CD4-positive, alpha-beta T cell (primary cell): ENCODE measurements at regions not wholly inside any gene's neighbourhood (a gene's known extent, or its start where the extent isn't known, plus 50 kb on each side); places are given as distances from the start of the nearest gene placed in this dataset.

ENCODE experiments used
- ATAC-seq: fragments of 200-7000 bp; cut with Tn5 transposase; one replicate; pipeline ENCODE4 v1.10.0; 2022; ENCODE audit warnings: mild to moderate bottlenecking; ENCODE audit not compliant: poor library complexity
- CTCF ChIA-PET: fragments of 350-600 bp; sonication (Branson Sonifier 250); formaldehyde crosslinking; loops from one replicate; lab custom pipeline; 2021; ENCODE audit warnings: antibody characterized with exemption, inconsistent platforms; lab: Charles Lee
- POLR2A ChIA-PET: fragments of 350-600 bp; sonication (Branson Sonifier 250); formaldehyde crosslinking; loops from one replicate; lab custom pipeline; 2021; ENCODE audit warnings: antibody characterized with exemption, inconsistent platforms; lab: Charles Lee
- DNase-seq, 14 experiments: peaks; one replicate each; pipeline ENCODE4 v3.0.0-alpha.2; 2013 to 2020; ENCODE audit warnings: mixed read lengths in 2 of 14
- H3K27ac ChIP-seq, 2 donors: one replicate each; pipeline versions ENCODE4 v1.5.1 to v1.7.0; 2013; ENCODE audit warnings: low read length in 2 of 2, low read depth in 1 of 2, mild to moderate bottlenecking in 1 of 2
- H3K27me3 ChIP-seq, 2 experiments: 1 replicate in 1 of 2; 2 replicates in 1 of 2; pipeline versions ENCODE4 v1.6.1 to v1.7.0; 2013; ENCODE audit warnings: low read length in 2 of 2, control low read depth in 1 of 2, mild to moderate bottlenecking in 1 of 2, moderate library complexity in 1 of 2; ENCODE audit not compliant: insufficient read depth in 2 of 2, control insufficient read depth in 1 of 2
- H3K36me3 ChIP-seq: one replicate; pipeline ENCODE4 v1.6.1; 2013; ENCODE audit warnings: low read length, control low read depth; ENCODE audit not compliant: insufficient read depth
- H3K4me1 ChIP-seq: one replicate; pipeline ENCODE4 v1.6.1; 2013; ENCODE audit warnings: low read length, control low read depth; ENCODE audit not compliant: insufficient read depth
- H3K4me3 ChIP-seq: one replicate; pipeline ENCODE4 v1.5.1; 2013; ENCODE audit warnings: mild to moderate bottlenecking, low read length, moderate library complexity
- H3K9me3 ChIP-seq, 2 experiments: 1 replicate in 1 of 2; 2 replicates in 1 of 2; pipeline versions ENCODE4 v1.6.1 to v1.7.0; 2013; ENCODE audit warnings: low read length in 2 of 2, mild to moderate bottlenecking in 2 of 2, control low read depth in 1 of 2, moderate library complexity in 1 of 2; ENCODE audit not compliant: control insufficient read depth in 1 of 2, insufficient read depth in 1 of 2
- H3K27ac Mint-ChIP-seq: one replicate; pipeline ENCODE4 v1.8.0; 2020; ENCODE audit warnings: mixed read lengths
- H3K27me3 Mint-ChIP-seq: one replicate; pipeline ENCODE4 v1.8.0; 2021; ENCODE audit warnings: mixed read lengths
- H3K36me3 Mint-ChIP-seq: one replicate; pipeline ENCODE4 v1.8.0; 2021; ENCODE audit warnings: low read depth, mixed read lengths
- H3K4me1 Mint-ChIP-seq: one replicate; pipeline ENCODE4 v1.8.0; 2021; ENCODE audit warnings: low read depth, mixed read lengths
- H3K4me3 Mint-ChIP-seq: one replicate; pipeline ENCODE4 v1.8.0; 2020; ENCODE audit warnings: mild to moderate bottlenecking, mixed read lengths
- H3K9me3 Mint-ChIP-seq: one replicate; pipeline ENCODE4 v1.8.0; 2020; ENCODE audit warnings: mixed read lengths
- intact Hi-C, 2 experiments: fragments of 100-400 bp; cut with DNase I in 1 of 2; cut with micrococcal nuclease in 1 of 2; formaldehyde crosslinking; loops; one replicate each; pipeline versions ENCODE4 v1.15.1 to v1.9.0; 2023 to 2025; cut with DNase I, micrococcal nuclease
- TF ChIP-seq, protein P1 (sequence below): fragments of 200-600 bp; IDR thresholded peaks from one replicate; pipeline ENCODE4 v1.8.0; 2022; ENCODE audit warnings: antibody characterized with exemption, mild to moderate bottlenecking

DNA sequence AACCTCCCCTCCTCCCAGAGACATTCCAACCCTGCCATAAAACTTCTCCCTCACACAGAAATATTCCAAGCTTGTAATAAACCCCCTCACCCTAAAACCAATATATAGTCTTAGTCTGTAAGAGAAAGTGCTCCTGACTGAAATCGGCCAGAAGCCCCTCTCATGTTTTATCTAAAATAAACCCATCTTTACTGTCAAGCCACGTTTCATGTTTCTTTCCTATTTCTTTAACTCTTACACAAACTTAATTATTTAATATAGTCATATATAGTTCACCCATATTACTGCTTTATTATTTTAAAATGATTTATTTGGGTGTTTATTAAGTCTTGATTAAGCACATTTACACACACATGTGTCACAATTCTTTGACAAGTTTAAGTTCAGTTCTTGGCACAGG, 191.3 kb upstream of the AADAT start:
- Mint-ChIP-seq H3K4me3 (no peak overlapping the region), H3K27ac (no peak overlapping the region), H3K36me3 (no peaks in the 10 kb centered on the region), H3K27me3 (no peaks in the 10 kb centered on the region), H3K9me3 (peaks cover 2% of the 10 kb centered on the region), H3K4me1 (no peaks in the 10 kb centered on the region)
- TF ChIP-seq, protein P1, sequence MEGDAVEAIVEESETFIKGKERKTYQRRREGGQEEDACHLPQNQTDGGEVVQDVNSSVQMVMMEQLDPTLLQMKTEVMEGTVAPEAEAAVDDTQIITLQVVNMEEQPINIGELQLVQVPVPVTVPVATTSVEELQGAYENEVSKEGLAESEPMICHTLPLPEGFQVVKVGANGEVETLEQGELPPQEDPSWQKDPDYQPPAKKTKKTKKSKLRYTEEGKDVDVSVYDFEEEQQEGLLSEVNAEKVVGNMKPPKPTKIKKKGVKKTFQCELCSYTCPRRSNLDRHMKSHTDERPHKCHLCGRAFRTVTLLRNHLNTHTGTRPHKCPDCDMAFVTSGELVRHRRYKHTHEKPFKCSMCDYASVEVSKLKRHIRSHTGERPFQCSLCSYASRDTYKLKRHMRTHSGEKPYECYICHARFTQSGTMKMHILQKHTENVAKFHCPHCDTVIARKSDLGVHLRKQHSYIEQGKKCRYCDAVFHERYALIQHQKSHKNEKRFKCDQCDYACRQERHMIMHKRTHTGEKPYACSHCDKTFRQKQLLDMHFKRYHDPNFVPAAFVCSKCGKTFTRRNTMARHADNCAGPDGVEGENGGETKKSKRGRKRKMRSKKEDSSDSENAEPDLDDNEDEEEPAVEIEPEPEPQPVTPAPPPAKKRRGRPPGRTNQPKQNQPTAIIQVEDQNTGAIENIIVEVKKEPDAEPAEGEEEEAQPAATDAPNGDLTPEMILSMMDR: no peak
- ChIA-PET CTCF (no interaction called here), POLR2A (no interaction called here)
- ATAC-seq (no peak), DNase-seq (no peak)
- Histone ChIP-seq H3K9me3 (no peaks in the 10 kb centered on the region), H3K36me3 (no peaks in the 10 kb centered on the region), H3K4me1 (no peaks in the 10 kb centered on the region), H3K4me3 (no peak overlapping the region), H3K27me3 (no peaks in the 10 kb centered on the region), H3K27ac (no peak overlapping the region)
- intact Hi-C loops: no loop called here

DNA sequence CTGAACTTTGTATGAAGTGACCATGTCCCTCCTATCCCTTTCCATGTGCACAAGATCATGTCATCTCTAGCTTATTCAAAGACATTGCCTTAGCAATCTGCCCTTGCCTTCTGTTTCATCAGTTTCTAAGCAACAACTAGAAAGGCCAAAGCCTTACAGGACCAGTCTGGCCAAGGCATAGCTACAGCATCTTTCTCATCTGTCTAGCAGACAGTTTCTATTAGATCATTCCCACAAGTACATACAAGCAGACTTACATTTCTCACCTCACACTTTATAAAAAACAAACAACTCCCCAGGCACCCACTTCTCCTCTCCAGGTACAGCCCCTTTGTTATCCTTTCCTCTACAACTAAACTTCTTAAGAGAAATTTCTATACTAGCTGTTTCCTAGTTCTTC, 188.7 kb upstream of the AADAT start:
- Histone ChIP-seq H3K36me3 (no peaks in the 10 kb centered on the region), H3K27me3 (no peaks in the 10 kb centered on the region), H3K4me3 (no peak overlapping the region), H3K4me1 (no peaks in the 10 kb centered on the region), H3K9me3 (no peaks in the 10 kb centered on the region), H3K27ac (no peak overlapping the region)
- Mint-ChIP-seq H3K4me3 (no peak overlapping the region), H3K36me3 (no peaks in the 10 kb centered on the region), H3K27me3 (no peaks in the 10 kb centered on the region), H3K27ac (no peak overlapping the region), H3K4me1 (no peaks in the 10 kb centered on the region), H3K9me3 (peaks cover 2% of the 10 kb centered on the region)
- no peak for DNase-seq
- ChIA-PET CTCF (no interaction called here), POLR2A (no interaction called here)
- no peak for ATAC-seq
- intact Hi-C loops: no loop called here
- TF ChIP-seq, protein P1: no peak

DNA sequence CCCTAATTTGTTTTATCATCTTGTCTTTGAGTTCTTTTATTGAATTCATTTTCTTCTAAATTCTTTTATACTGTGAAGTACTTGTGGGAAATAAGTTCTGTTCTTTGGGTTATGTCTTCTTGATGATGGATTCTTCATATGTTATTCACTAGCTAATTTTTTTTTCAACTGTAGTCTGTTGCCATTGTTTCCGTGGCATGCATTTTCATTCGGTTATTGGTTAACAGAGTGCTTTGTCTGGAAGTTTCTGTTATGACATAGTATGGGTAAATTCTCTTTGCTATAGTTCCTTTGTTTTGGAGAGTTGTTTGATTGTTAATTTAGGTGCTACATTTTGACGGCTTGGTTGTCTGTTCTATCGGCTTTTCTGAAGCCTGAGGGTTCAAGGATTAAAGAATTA, 184.9 kb upstream of the AADAT start:
- no peak overlapping the region for H3K27ac Mint-ChIP-seq
- no peaks in the 10 kb centered on the region for H3K9me3 Mint-ChIP-seq
- DNase-seq (no peak), ATAC-seq (no peak)
- Histone ChIP-seq H3K27me3 (no peaks in the 10 kb centered on the region), H3K4me3 (no peak overlapping the region), H3K9me3 (no peaks in the 10 kb centered on the region), H3K4me1 (no peaks in the 10 kb centered on the region), H3K27ac (no peak overlapping the region), H3K36me3 (no peaks in the 10 kb centered on the region)
- H3K4me1 Mint-ChIP-seq: no peaks in the 10 kb centered on the region
- no peak overlapping the region for H3K4me3 Mint-ChIP-seq
- H3K27me3 Mint-ChIP-seq: no peaks in the 10 kb centered on the region
- intact Hi-C loops: no loop called here
- TF ChIP-seq, protein P1: no peak
- POLR2A ChIA-PET: no interaction called here
- CTCF ChIA-PET: no interaction called here
- H3K36me3 Mint-ChIP-seq: no peaks in the 10 kb centered on the region
